ENCODE measurements at regions not wholly inside any gene's neighbourhood (a gene's known extent, or its start where the extent isn't known, plus 50 kb on each side); places are given as distances from the start of the nearest gene placed in this dataset.

DNA sequence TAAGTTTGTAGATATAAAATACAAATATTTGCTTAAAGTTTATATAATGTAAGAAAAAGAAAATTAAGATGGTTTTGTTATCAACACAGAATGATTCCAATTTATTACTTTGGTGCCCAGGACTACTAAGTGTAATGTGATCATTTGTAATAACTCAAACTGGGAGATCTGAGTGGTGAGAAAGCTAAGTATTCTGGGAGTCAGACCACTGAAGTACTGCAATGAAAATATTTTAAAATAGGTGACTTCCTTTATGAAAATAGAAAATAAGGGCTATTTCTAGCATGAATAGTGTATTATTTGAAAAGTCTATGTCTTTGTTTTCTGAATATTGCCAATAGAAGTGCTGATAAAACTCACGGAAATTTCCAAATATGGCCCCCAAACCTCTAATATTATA lies 305.6 kb upstream of the MAN1A1 start:
- DNase-seq (no peak), ATAC-seq (ENCODE audit: low read depth) (no peak)
- no peak overlapping the region for H3K14ac ChIP-seq (replicated peaks; ENCODE audit: low read depth, low read length)
- no peaks in the 10 kb centered on the region for H3K27me3 ChIP-seq (ENCODE audit: control insufficient read depth, insufficient read depth, low read length)
- H3K18ac ChIP-seq (ENCODE audit: low read depth, low read length) = no peak overlapping the region
- H3K56ac ChIP-seq (ENCODE audit: extremely low read depth, insufficient read depth, low read length) = no peak overlapping the region
- no TSS peak for BruUV-seq (replicated peaks)
- no peak overlapping the region for H3K4me3 ChIP-seq (ENCODE audit: insufficient read depth, low read depth, low read length)
- H3K23ac ChIP-seq (ENCODE audit: low read depth, low read length) = no peak overlapping the region
- H2AFZ ChIP-seq (replicated peaks; ENCODE audit: low read length, poor library complexity) = no peak overlapping the region
- in situ Hi-C loops (cut with MboI; ENCODE audit: low sequenced_read_pairs) (no loop called here), intact Hi-C loops (cut with micrococcal nuclease) (no loop called here), dilution Hi-C loops (cut with HindIII; ENCODE audit: low sequenced_read_pairs, unreplicated experiment) (no loop called here)
- no peak overlapping the region for H2BK20ac ChIP-seq (ENCODE audit: low read depth, low read length)
- H3K4ac ChIP-seq (ENCODE audit: low read depth, low read length) = no peak overlapping the region
- no peak overlapping the region for H2AK5ac ChIP-seq (ENCODE audit: low read depth, low read length)
- H4K8ac ChIP-seq (ENCODE audit: low read depth in 2 of 2, low read length in 2 of 2) = no peak overlapping the region
- no peak overlapping the region for H2BK120ac ChIP-seq (ENCODE audit: low read depth, low read length)
- H3K4me1 ChIP-seq (ENCODE audit: control insufficient read depth, insufficient read depth, low read length) = no peaks in the 10 kb centered on the region
- ChIA-PET POLR2A (ENCODE audit: unreplicated experiment) (no interaction called here), CTCF (interaction anchor here (1.0 kb wide), 1 partner anchor 13 kb away, joined by 3 read pairs; no protein-coding TSS in a partner anchor)
- no peak overlapping the region for H4K5ac ChIP-seq (ENCODE audit: low read depth, low read length)
- no peaks in the 10 kb centered on the region for H3K9me1 ChIP-seq (ENCODE audit: insufficient read depth, low read length)
- H4K20me1 ChIP-seq (ENCODE audit: insufficient read depth, low read length) = no peaks in the 10 kb centered on the region
- no peaks in the 10 kb centered on the region for H3K36me3 ChIP-seq (ENCODE audit: control insufficient read depth, insufficient read depth, low read length)
- H3K9me3 ChIP-seq (ENCODE audit: control insufficient read depth, insufficient read depth, low read length) = no peaks in the 10 kb centered on the region
- no peak overlapping the region for H2BK15ac ChIP-seq (ENCODE audit: low read depth, low read length)
- WGBS, 2 experiments (ENCODE audit: extremely low coverage in 2 of 2, insufficient read length in 1 of 2) = no CpG with 5 or more reads among the region's 1 CpG
- no peak overlapping the region for H2AK9ac ChIP-seq (replicated peaks; ENCODE audit: low read depth, low read length, poor library complexity)
- H3K79me1 ChIP-seq (ENCODE audit: low read depth in 1 of 2, low read length in 2 of 2) = no peaks in the 10 kb centered on the region
- H3K27ac ChIP-seq (ENCODE audit: insufficient read depth, low read length) = no peak overlapping the region
- no peak overlapping the region for H3K4me2 ChIP-seq (ENCODE audit: low read depth, low read length)
- no peak overlapping the region for H3K9ac ChIP-seq (ENCODE audit: low read depth, low read length)
- no peak overlapping the region for H4K91ac ChIP-seq (ENCODE audit: insufficient read depth, low read depth, low read length)
- H2BK5ac ChIP-seq (ENCODE audit: low read depth, low read length, poor library complexity, severe bottlenecking) = no peak overlapping the region
- TF ChIP-seq SMC3 (IDR thresholded peaks at IDR 0.05; ENCODE audit: low read depth, low read length) (no peak), POLR2A (IDR thresholded peaks at IDR 0.05; ENCODE audit: low read depth, low read length) (no peak), MAFK (IDR thresholded peaks at IDR 0.05; ENCODE audit: low read depth, low read length) (no peak), RCOR1 (IDR thresholded peaks at IDR 0.05; ENCODE audit: insufficient replicate concordance, low read length) (no peak), FOS (IDR thresholded peaks at IDR 0.05; ENCODE audit: low read depth, low read length) (no peak), CHD1 (IDR thresholded peaks at IDR 0.05; ENCODE audit: low read depth, low read length) (no peak), MAZ (IDR thresholded peaks at IDR 0.05; ENCODE audit: borderline replicate concordance, low read depth, low read length) (no peak), RFX5 (IDR thresholded peaks at IDR 0.05; ENCODE audit: low read depth, low read length) (no peak), BHLHE40 (IDR thresholded peaks at IDR 0.05; ENCODE audit: low read depth, low read length) (no peak), RAD21 (IDR thresholded peaks at IDR 0.05; ENCODE audit: low read length) (no peak), CEBPB (IDR thresholded peaks at IDR 0.05; ENCODE audit: low read depth, low read length) (no peak)
- TF ChIP-seq, protein P1, sequence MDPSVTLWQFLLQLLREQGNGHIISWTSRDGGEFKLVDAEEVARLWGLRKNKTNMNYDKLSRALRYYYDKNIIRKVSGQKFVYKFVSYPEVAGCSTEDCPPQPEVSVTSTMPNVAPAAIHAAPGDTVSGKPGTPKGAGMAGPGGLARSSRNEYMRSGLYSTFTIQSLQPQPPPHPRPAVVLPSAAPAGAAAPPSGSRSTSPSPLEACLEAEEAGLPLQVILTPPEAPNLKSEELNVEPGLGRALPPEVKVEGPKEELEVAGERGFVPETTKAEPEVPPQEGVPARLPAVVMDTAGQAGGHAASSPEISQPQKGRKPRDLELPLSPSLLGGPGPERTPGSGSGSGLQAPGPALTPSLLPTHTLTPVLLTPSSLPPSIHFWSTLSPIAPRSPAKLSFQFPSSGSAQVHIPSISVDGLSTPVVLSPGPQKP (IDR thresholded peaks at IDR 0.05; ENCODE audit: borderline replicate concordance, low read depth, low read length) = no peak
- TF ChIP-seq, protein P2, sequence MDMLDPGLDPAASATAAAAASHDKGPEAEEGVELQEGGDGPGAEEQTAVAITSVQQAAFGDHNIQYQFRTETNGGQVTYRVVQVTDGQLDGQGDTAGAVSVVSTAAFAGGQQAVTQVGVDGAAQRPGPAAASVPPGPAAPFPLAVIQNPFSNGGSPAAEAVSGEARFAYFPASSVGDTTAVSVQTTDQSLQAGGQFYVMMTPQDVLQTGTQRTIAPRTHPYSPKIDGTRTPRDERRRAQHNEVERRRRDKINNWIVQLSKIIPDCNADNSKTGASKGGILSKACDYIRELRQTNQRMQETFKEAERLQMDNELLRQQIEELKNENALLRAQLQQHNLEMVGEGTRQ (IDR thresholded peaks at IDR 0.05; ENCODE audit: low read depth, low read length) = no peak

Measured in IMR-90 (cell line).